ENCODE measurements at regions not wholly inside any gene's neighbourhood (a gene's known extent, or its start where the extent isn't known, plus 50 kb on each side); places are given as distances from the start of the nearest gene placed in this dataset.

GRCh38 chr2:57881998-57882888 lies 164.4 kb upstream of the VRK2 start:
- CTCF ChIA-PET: interaction anchor here (1.0 kb wide), 1 partner anchor 122 kb away, joined by 3 read pairs; no protein-coding TSS in a partner anchor

GRCh38 chr2:57882895-57883515 lies 163.6 kb upstream of the VRK2 start:
- no peaks in the 10 kb centered on the region for H4K20me1 ChIP-seq (ENCODE audit: low read length)
- peak; percentile 37; the same call in 1 of the 2 replicates for TF ChIP-seq CTCF (conservative IDR thresholded peaks at IDR 0.05; ENCODE audit: low read depth, low read length)
- no peak for TF ChIP-seq EZH2phosphoT487 (IDR thresholded peaks at IDR 0.05; ENCODE audit: borderline replicate concordance, low read length)
- peaks cover 76% of the 10 kb centered on the region for H3K4me1 ChIP-seq (ENCODE audit: insufficient read depth, low read length)
- ChIA-PET CTCF (no interaction called here), POLR2A (ENCODE audit: unreplicated experiment) (no interaction called here)
- H3K9ac ChIP-seq (ENCODE audit: low read length): peak overlapping the region; percentile 78
- ATAC-seq: peak; percentile 28
- H3K9me2 ChIP-seq (replicated peaks; ENCODE audit: low read length): no peaks in the 10 kb centered on the region
- no peaks in the 10 kb centered on the region for H3K9me3 ChIP-seq (ENCODE audit: low read length)
- no TSS peak for BruUV-seq (replicated peaks)
- intact Hi-C loops (cut with micrococcal nuclease): loop anchor here (1.0 to 2.0 kb wide), 4 partner anchors 15 to 163 kb away; partner anchors contain the start of gene VRK2
- DNase-seq: peak; percentile 47
- peak overlapping the region; percentile 64 for H2AFZ ChIP-seq (ENCODE audit: low read length)
- H3K27me3 ChIP-seq (ENCODE audit: low read length): no peaks in the 10 kb centered on the region
- H3K36me3 ChIP-seq (ENCODE audit: low read depth, low read length): 0 out of 2 replicates have a peak, but pooled peaks cover 4% of the 10 kb centered on the region
- peak overlapping the region; percentile 79 for H3K4me2 ChIP-seq (ENCODE audit: low read length)
- H3K27ac ChIP-seq (ENCODE audit: low read length): peak overlapping the region; percentile 97
- H3F3A ChIP-seq (ENCODE audit: low read length, unreplicated experiment): peaks cover 12% of the 10 kb centered on the region
- H3K4me3 ChIP-seq (ENCODE audit: low read length): peak overlapping the region; percentile 49
- H3K79me2 ChIP-seq (ENCODE audit: low read length): no peaks in the 10 kb centered on the region

More at GRCh38 chr2:57881998-57882888, 164.4 kb upstream of the VRK2 start:
- Histone ChIP-seq H3K4me2 (ENCODE audit: low read length) (peak overlapping the region; percentile 79), H3F3A (ENCODE audit: low read length, unreplicated experiment) (peaks cover 12% of the 10 kb centered on the region), H3K9ac (ENCODE audit: low read length) (peak overlapping the region; percentile 78), H2AFZ (ENCODE audit: low read length) (peak overlapping the region; percentile 64), H3K79me2 (ENCODE audit: low read length) (no peaks in the 10 kb centered on the region), H3K27ac (ENCODE audit: low read length) (peak overlapping the region; percentile 97), H3K4me3 (ENCODE audit: low read length) (peak overlapping the region; percentile 49), H4K20me1 (ENCODE audit: low read length) (no peaks in the 10 kb centered on the region), H3K27me3 (ENCODE audit: low read length) (no peaks in the 10 kb centered on the region), H3K9me3 (ENCODE audit: low read length) (no peaks in the 10 kb centered on the region), H3K36me3 (ENCODE audit: low read depth, low read length) (0 out of 2 replicates have a peak, but pooled peaks cover 4% of the 10 kb centered on the region), H3K9me2 (replicated peaks; ENCODE audit: low read length) (no peaks in the 10 kb centered on the region), H3K4me1 (ENCODE audit: insufficient read depth, low read length) (peaks cover 84% of the 10 kb centered on the region)
- peak; percentile 95 for DNase-seq
- TSS peak; percentile 79 for BruUV-seq (replicated peaks)
- POLR2A ChIA-PET (ENCODE audit: unreplicated experiment): interaction anchor here (0.6 to 0.7 kb wide), 2 partner anchors 106 to 230 kb away, joined by 3 to 4 read pairs; no protein-coding TSS in a partner anchor
- peak; percentile 76 for ATAC-seq
- TF ChIP-seq EZH2 (IDR thresholded peaks at IDR 0.05; ENCODE audit: low read length, unreplicated experiment) (no peak), EZH2phosphoT487 (IDR thresholded peaks at IDR 0.05; ENCODE audit: borderline replicate concordance, low read length) (no peak), CTCF (conservative IDR thresholded peaks at IDR 0.05; ENCODE audit: low read depth, low read length) (no peak)
- intact Hi-C loops (cut with micrococcal nuclease): loop anchor here (1.0 to 2.0 kb wide), 3 partner anchors 14 to 164 kb away; partner anchors contain the start of gene VRK2
